ENCODE measurements at regions not wholly inside any gene's neighbourhood (a gene's known extent, or its start where the extent isn't known, plus 50 kb on each side); places are given as distances from the start of the nearest gene placed in this dataset.

DNA sequence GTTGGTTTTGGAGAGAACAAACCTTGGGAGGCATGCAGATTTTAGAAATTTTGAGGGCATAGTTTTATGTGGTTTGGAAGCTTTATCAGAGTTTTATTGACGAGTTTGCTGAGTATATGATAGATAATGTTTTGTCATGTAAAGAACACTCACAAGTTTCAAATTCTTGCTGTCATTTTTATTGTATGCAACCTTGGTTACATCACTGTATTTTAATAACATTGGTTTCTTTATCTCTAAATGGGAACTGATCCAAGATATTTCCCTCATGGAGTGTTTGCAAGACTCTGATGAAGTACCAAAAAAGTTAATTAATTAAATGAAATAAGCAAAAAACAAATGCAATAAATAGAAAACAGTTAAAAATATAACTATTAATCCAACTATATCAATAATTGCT lies 170.3 kb downstream of the SMC2 start:
- H2AFZ ChIP-seq (ENCODE audit: low read length), result no peak overlapping the region
- ATAC-seq (no peak), FAIRE-seq (no peak), DNase-seq (ENCODE audit: low spot score) (no peak)
- TF ChIP-seq RFX3 (CRISPR knock-in tag; IDR thresholded peaks at IDR 0.05) (no peak), ATRX (CRISPR knock-in tag; IDR thresholded peaks at IDR 0.05; ENCODE audit: borderline replicate concordance) (no peak), DNMT1 (CRISPR knock-in tag; IDR thresholded peaks at IDR 0.05) (no peak), ZBTB26 (CRISPR knock-in tag; IDR thresholded peaks at IDR 0.05; ENCODE audit: borderline replicate concordance) (no peak), ZBTB34 (CRISPR knock-in tag; IDR thresholded peaks at IDR 0.05) (no peak), SNAI1 (CRISPR knock-in tag; IDR thresholded peaks at IDR 0.05; ENCODE audit: borderline replicate concordance) (no peak), KDM6A (CRISPR knock-in tag; IDR thresholded peaks at IDR 0.05; ENCODE audit: low read depth) (no peak), REL (CRISPR knock-in tag; conservative IDR thresholded peaks at IDR 0.05) (no peak), ZNF678 (CRISPR knock-in tag; IDR thresholded peaks at IDR 0.05) (no peak)
- TF ChIP-seq, protein P1, sequence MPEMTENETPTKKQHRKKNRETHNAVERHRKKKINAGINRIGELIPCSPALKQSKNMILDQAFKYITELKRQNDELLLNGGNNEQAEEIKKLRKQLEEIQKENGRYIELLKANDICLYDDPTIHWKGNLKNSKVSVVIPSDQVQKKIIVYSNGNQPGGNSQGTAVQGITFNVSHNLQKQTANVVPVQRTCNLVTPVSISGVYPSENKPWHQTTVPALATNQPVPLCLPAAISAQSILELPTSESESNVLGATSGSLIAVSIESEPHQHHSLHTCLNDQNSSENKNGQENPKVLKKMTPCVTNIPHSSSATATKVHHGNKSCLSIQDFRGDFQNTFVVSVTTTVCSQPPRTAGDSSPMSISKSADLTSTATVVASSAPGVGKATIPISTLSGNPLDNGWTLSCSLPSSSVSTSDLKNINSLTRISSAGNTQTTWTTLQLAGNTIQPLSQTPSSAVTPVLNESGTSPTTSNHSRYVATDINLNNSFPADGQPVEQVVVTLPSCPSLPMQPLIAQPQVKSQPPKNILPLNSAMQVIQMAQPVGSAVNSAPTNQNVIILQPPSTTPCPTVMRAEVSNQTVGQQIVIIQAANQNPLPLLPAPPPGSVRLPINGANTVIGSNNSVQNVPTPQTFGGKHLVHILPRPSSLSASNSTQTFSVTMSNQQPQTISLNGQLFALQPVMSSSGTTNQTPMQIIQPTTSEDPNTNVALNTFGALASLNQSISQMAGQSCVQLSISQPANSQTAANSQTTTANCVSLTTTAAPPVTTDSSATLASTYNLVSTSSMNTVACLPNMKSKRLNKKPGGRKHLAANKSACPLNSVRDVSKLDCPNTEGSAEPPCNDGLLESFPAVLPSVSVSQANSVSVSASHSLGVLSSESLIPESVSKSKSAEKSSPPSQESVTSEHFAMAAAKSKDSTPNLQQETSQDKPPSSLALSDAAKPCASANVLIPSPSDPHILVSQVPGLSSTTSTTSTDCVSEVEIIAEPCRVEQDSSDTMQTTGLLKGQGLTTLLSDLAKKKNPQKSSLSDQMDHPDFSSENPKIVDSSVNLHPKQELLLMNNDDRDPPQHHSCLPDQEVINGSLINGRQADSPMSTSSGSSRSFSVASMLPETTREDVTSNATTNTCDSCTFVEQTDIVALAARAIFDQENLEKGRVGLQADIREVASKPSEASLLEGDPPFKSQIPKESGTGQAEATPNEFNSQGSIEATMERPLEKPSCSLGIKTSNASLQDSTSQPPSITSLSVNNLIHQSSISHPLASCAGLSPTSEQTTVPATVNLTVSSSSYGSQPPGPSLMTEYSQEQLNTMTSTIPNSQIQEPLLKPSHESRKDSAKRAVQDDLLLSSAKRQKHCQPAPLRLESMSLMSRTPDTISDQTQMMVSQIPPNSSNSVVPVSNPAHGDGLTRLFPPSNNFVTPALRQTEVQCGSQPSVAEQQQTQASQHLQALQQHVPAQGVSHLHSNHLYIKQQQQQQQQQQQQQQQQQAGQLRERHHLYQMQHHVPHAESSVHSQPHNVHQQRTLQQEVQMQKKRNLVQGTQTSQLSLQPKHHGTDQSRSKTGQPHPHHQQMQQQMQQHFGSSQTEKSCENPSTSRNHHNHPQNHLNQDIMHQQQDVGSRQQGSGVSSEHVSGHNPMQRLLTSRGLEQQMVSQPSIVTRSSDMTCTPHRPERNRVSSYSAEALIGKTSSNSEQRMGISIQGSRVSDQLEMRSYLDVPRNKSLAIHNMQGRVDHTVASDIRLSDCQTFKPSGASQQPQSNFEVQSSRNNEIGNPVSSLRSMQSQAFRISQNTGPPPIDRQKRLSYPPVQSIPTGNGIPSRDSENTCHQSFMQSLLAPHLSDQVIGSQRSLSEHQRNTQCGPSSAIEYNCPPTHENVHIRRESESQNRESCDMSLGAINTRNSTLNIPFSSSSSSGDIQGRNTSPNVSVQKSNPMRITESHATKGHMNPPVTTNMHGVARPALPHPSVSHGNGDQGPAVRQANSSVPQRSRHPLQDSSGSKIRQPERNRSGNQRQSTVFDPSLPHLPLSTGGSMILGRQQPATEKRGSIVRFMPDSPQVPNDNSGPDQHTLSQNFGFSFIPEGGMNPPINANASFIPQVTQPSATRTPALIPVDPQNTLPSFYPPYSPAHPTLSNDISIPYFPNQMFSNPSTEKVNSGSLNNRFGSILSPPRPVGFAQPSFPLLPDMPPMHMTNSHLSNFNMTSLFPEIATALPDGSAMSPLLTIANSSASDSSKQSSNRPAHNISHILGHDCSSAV (CRISPR knock-in tag; IDR thresholded peaks at IDR 0.05; ENCODE audit: borderline replicate concordance), result no peak
- TF ChIP-seq, protein P2, sequence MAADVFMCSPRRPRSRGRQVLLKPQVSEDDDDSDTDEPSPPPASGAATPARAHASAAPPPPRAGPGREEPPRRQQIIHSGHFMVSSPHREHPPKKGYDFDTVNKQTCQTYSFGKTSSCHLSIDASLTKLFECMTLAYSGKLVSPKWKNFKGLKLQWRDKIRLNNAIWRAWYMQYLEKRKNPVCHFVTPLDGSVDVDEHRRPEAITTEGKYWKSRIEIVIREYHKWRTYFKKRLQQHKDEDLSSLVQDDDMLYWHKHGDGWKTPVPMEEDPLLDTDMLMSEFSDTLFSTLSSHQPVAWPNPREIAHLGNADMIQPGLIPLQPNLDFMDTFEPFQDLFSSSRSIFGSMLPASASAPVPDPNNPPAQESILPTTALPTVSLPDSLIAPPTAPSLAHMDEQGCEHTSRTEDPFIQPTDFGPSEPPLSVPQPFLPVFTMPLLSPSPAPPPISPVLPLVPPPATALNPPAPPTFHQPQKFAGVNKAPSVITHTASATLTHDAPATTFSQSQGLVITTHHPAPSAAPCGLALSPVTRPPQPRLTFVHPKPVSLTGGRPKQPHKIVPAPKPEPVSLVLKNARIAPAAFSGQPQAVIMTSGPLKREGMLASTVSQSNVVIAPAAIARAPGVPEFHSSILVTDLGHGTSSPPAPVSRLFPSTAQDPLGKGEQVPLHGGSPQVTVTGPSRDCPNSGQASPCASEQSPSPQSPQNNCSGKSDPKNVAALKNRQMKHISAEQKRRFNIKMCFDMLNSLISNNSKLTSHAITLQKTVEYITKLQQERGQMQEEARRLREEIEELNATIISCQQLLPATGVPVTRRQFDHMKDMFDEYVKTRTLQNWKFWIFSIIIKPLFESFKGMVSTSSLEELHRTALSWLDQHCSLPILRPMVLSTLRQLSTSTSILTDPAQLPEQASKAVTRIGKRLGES (CRISPR knock-in tag; IDR thresholded peaks at IDR 0.05; ENCODE audit: borderline replicate concordance), result no peak
- no TSS peak for BruUV-seq (replicated peaks)
- no peak overlapping the region for H3K4me3 ChIP-seq (replicated peaks in 1 of 3; ENCODE audit: insufficient read depth in 1 of 3, low read depth in 2 of 3, low read length in 3 of 3)
- 0% methylated on average over 1 of the region's 1 CpG for WGBS (ENCODE audit: low lambda C conversion rate)
- no peak overlapping the region for H3K4me2 ChIP-seq (ENCODE audit: low read depth, low read length)
- CTCF ChIA-PET (ENCODE audit: low intra/inter-chr PET ratio, low total read pairs), result no interaction called here
- in situ Hi-C loops (cut with HindIII; ENCODE audit: extremely low pct_ligation_motif_present, low pct_unique_long_range_greater_than_20kb) (no loop called here), intact Hi-C loops (cut with micrococcal nuclease; ENCODE audit: unreplicated experiment) (no loop called here)
- no peaks in the 10 kb centered on the region for H3K36me3 ChIP-seq (replicated peaks in 1 of 2; ENCODE audit: control insufficient read depth in 1 of 2, insufficient read depth in 2 of 2, low read length in 2 of 2)
- POLR2A ChIA-PET, result no interaction called here
- H3K4me1 ChIP-seq (ENCODE audit: insufficient read depth, low read length), result no peaks in the 10 kb centered on the region
- H3K27ac ChIP-seq (ENCODE audit: extremely low read length, insufficient read depth, low read length), result no peak overlapping the region
- H3K79me2 ChIP-seq (ENCODE audit: insufficient read depth, low read length), result no peaks in the 10 kb centered on the region
- no peaks in the 10 kb centered on the region for H3K27me3 ChIP-seq (ENCODE audit: control insufficient read depth in 1 of 2, insufficient read depth in 2 of 2, low read length in 2 of 2)
- no peaks in the 10 kb centered on the region for H4K20me1 ChIP-seq (ENCODE audit: insufficient read depth, low read length)
- H3K9ac ChIP-seq (ENCODE audit: insufficient read depth, low read depth, low read length), result no peak overlapping the region
- no peaks in the 10 kb centered on the region for H3K9me3 ChIP-seq (ENCODE audit: low read length)
